Ectodermal cell (in vitro differentiated cells): ENCODE measurements at regions not wholly inside any gene's neighbourhood (a gene's known extent, or its start where the extent isn't known, plus 50 kb on each side); places are given as distances from the start of the nearest gene placed in this dataset.

Experiments
- H3K27ac ChIP-seq: 2 replicates; pipeline ENCODE4 v1.7.0; 2013; ENCODE audit warnings: mild to moderate bottlenecking, low read depth, low read length; ENCODE audit not compliant: insufficient read depth, poor library complexity, severe bottlenecking
- H3K27me3 ChIP-seq: 2 replicates; pipeline ENCODE4 v1.7.0; 2013; ENCODE audit warnings: mild to moderate bottlenecking, low read length; ENCODE audit not compliant: insufficient read depth, control insufficient read depth, poor library complexity, severe bottlenecking
- H3K36me3 ChIP-seq: one replicate; pipeline ENCODE4 v1.7.0; 2013; ENCODE audit warnings: low read length; ENCODE audit not compliant: control insufficient read depth, insufficient read depth
- H3K4me1 ChIP-seq: one replicate; pipeline ENCODE4 v1.7.0; 2013; ENCODE audit warnings: low read length; ENCODE audit not compliant: control insufficient read depth, insufficient read depth
- H3K4me3 ChIP-seq: 2 replicates; pipeline ENCODE4 v1.7.0; 2013; ENCODE audit warnings: low read depth, low read length, control low read depth; ENCODE audit not compliant: insufficient read depth
- H3K9me3 ChIP-seq: 2 replicates; pipeline ENCODE4 v1.7.0; 2013; ENCODE audit warnings: mild to moderate bottlenecking, low read length, moderate library complexity; ENCODE audit not compliant: control insufficient read depth
- WGBS, 2 experiments: methylation state at CpG; one replicate each; pipeline ENCODE4 v1.1.7; 2013; ENCODE audit warnings: missing lambda C conversion rate in 2 of 2; 5-methylcytosine and 5-hydroxymethylcytosine counted together

DNA sequence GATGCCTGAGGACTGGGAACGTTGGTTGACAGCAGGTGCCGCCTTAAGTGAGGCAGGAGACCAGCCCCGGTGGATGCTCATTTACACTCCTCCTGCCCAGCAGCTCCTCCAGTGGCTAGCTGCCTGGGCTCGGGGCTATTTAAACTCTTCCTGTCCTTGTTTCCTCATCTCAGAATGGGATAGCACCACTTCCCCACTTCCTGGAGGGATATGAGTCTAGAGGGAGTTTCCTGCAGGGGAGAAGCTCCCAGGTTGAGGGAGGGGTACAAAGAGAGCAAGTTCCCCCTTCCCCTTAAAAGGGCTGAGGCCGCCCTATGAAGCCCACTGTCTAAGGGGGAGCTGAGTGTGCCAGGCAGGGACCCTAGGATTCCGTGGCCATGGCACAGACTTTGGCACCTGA lies 311.2 kb downstream of the AACS start:
- 86% methylated on average over 6 of the region's 6 CpGs for WGBS, 2 experiments
- no peak overlapping the region for H3K4me3 ChIP-seq
- H3K27me3 ChIP-seq = no peaks in the 10 kb centered on the region

DNA sequence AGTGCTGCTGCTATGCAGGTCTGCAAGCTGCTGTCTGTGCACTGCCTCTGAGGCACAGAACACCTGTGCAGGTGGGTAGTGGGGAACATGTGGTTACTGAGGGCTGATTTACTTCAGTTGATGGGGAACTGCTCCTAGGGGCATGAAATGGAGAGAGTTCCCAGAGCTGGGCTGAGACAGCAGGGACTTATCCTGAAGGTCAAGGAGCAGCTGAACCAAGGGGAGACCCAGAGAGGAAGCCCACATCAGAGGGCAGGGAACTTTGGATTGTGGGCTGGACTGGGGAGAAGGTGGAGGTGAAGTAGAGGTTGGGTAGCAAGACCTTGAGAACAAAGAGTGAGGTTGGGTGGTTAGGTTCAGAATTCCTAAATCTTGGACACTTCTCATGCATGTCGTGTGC lies 311.9 kb downstream of the AACS start:
- no peaks in the 10 kb centered on the region for H3K9me3 ChIP-seq
- no peak overlapping the region for H3K4me3 ChIP-seq
- no peak overlapping the region for H3K27ac ChIP-seq
- WGBS, 2 experiments = 96 to 100% methylated on average over 1 of the region's 1 CpG
- H3K27me3 ChIP-seq = no peaks in the 10 kb centered on the region
- H3K4me1 ChIP-seq = no peaks in the 10 kb centered on the region
- H3K36me3 ChIP-seq = no peaks in the 10 kb centered on the region

More for the DNA sequence above, 311.2 kb downstream of the AACS start:
- no peaks in the 10 kb centered on the region for H3K36me3 ChIP-seq
- H3K27ac ChIP-seq = no peak overlapping the region
- no peaks in the 10 kb centered on the region for H3K4me1 ChIP-seq
- no peaks in the 10 kb centered on the region for H3K9me3 ChIP-seq

DNA sequence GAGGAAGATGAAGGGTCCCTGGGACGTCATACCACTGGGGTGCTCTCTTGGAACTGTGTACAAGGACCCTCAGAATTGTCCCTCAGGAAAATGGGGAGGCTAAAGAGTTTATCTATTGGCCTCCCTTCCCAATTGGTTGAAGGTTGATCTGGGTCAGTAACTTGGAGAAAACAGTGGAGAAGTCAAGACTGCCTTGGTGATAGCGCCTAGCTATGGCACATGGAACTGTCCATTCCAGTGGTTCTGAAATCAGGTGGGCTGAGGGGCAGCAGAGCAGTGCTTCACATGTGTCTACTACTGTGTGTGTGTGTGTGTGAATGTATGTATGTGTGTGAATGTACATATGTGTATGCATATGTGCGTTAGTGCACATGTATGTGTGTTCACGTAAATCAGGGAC lies 316.1 kb downstream of the AACS start:
- H3K36me3 ChIP-seq = no peaks in the 10 kb centered on the region
- peaks cover 4% of the 10 kb centered on the region for H3K4me1 ChIP-seq
- no peak overlapping the region for H3K27ac ChIP-seq
- no peaks in the 10 kb centered on the region for H3K27me3 ChIP-seq
- H3K4me3 ChIP-seq = no peak overlapping the region
- 91 to 92% methylated on average over 4 of the region's 4 CpGs for WGBS, 2 experiments
- H3K9me3 ChIP-seq = no peaks in the 10 kb centered on the region

DNA sequence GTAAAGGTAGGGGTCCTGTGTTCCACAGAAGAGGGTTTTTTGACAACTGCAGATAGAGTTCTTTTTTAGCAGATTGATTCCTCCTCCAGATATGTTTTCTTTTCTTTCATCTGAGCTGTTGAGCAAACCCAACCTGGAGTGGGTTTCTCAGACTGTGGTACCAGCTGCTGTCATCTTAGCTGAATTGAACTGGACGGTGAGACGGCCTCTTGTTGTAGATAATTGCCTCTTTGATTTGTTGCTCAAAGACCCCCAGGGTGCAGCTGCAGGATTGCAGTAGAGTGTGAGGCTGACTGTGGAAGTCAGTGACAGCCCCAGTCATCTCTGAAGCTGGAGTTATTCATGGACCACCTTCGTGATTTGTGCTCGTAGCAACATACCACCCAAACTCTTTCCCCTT lies 317.7 kb downstream of the AACS start:
- no peak overlapping the region for H3K4me3 ChIP-seq
- H3K9me3 ChIP-seq = no peaks in the 10 kb centered on the region
- no peak overlapping the region for H3K27ac ChIP-seq
- 30 to 47% methylated on average over 2 to 3 of the region's 4 CpGs for WGBS, 2 experiments
- H3K36me3 ChIP-seq = no peaks in the 10 kb centered on the region
- H3K4me1 ChIP-seq = peaks cover 4% of the 10 kb centered on the region
- no peaks in the 10 kb centered on the region for H3K27me3 ChIP-seq

DNA sequence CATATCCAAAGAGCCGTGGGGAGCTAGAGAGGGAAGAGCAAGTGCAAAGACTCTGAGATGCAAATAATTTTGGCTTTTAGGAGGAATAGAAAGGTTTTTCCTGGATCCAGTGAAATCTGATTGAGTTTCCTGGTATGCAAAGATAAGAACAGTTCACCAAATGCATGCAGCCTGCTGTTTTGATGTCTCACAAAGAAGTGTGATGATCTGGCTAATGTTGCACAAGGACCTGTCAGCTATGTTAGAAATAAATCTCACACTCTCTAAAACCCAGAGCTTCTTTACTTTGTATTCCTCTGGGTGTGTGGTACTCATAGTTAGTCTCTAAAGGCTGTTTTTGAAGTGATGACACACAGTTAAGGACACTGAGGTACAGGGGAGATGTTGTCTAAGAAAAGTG lies 321.4 kb downstream of the AACS start:
- H3K27me3 ChIP-seq = no peaks in the 10 kb centered on the region
- H3K4me3 ChIP-seq = no peak overlapping the region
- 85 to 89% methylated on average over 1 of the region's 1 CpG for WGBS, 2 experiments
- H3K27ac ChIP-seq = no peak overlapping the region
- no peaks in the 10 kb centered on the region for H3K9me3 ChIP-seq
- peaks cover 4% of the 10 kb centered on the region for H3K4me1 ChIP-seq
- no peaks in the 10 kb centered on the region for H3K36me3 ChIP-seq

DNA sequence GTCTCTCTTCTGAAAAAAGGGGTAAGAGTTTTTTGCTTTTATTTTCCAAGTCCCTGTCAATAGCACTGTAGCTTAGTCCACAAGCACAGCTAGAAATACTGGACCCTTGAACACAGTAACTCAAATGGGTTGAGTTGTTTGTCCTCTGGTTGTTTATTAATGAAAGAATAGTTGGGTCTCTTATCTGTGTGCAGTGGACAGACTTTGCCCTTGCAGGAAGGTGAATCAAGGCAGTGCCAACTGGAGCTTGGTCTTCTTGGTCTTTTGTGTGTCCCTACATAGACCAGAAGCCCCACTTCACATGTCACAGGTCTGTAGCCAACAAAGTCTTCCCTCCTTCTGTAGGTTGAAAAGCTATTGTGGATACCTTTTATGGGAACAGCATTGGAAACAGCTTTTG lies 322.0 kb downstream of the AACS start:
- H3K4me1 ChIP-seq = peaks cover 4% of the 10 kb centered on the region
- H3K4me3 ChIP-seq = no peak overlapping the region
- no peaks in the 10 kb centered on the region for H3K36me3 ChIP-seq
- no peaks in the 10 kb centered on the region for H3K27me3 ChIP-seq
- H3K9me3 ChIP-seq = no peaks in the 10 kb centered on the region
- no peak overlapping the region for H3K27ac ChIP-seq

DNA sequence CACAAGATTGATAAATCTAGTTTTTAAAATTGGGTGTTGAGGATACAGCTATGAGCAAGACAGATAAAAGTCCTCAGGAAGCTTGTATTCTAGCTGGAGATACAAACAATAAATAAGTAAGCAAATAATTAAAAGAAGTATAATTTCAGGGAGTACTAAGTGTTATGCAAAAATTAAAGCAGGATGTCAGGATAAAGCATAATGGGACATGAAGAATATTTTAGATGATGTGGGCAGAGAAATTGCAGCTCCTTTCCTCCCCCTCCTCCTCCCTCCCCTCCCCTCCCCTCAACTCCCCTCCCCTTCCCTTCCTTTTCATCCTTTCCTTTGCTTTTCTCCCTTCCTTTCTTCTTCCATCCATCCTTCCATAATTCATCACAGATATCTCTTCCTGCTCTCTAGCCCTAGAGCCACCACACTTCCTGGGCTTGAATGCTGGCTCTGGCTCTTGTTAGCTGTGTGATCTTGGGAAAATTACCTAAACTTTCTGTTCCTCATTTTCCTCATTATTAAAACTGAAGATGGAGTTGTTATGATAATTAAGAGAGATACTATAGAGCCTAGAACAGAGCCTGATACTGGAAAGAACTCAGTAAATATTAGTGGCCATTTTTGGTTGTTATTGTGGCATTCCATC lies 323.9 kb downstream of the AACS start:
- Histone ChIP-seq H3K27ac (no peak overlapping the region), H3K9me3 (no peaks in the 10 kb centered on the region), H3K4me1 (no peaks in the 10 kb centered on the region), H3K4me3 (no peak overlapping the region), H3K27me3 (no peaks in the 10 kb centered on the region), H3K36me3 (no peaks in the 10 kb centered on the region)

DNA sequence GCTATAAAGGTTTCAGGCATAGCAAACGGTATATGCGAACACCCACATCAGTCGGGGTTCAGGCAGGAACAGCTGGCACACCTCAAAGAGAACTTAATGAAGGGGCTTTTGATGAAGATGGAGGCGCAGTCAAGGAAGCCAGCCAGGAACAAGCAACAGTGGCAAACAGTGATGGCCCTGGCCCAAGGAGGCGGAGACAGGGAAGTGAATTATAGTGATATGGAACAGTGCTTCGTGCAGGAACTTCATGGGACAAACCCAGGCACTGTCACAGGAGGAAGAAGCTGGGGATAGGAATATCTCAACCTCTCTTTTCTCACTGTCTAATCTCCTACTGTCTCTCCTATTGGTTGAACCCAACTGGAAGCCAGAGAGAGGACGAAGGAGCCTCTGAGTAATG lies 328.3 kb downstream of the AACS start:
- Histone ChIP-seq H3K27me3 (no peaks in the 10 kb centered on the region), H3K4me1 (no peaks in the 10 kb centered on the region), H3K4me3 (no peak overlapping the region), H3K36me3 (no peaks in the 10 kb centered on the region), H3K27ac (no peak overlapping the region), H3K9me3 (no peaks in the 10 kb centered on the region)
- WGBS, 2 experiments = 66 to 69% methylated on average over 7 of the region's 7 CpGs

DNA sequence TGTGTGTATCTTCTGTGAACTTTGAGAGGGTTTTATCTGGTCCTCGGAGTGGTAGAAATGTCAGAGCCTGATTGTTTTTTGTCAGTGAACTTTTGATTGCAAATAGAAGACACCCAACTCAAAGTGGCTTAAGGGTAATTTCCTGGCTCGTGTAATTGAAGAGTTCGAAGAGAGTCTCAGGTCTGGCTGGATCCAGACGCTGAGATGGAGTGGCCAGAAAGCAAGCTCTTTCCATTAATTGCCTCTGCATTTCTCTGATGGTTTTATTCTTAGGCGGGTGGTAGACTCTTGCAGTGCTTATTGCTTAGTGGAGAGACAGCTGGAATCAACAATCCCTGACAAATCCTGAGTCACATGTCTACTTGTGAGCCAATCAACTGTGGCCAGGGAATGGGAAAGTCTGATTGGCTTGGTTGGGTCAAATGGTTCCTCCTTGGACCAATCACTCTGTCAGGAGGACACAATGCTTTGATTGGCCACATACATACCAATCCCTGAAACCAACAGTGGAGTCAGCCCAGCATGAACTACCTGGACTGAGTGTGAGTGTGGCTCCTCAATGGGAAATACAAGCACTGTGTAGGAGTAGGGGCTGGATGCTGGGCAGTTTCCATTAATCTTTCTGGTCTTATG lies 330.5 kb downstream of the AACS start:
- no peaks in the 10 kb centered on the region for H3K27me3 ChIP-seq
- whole genome bisulfite sequencing, 2 experiments = 94 to 96% methylated on average over 5 of the region's 5 CpGs
- no peaks in the 10 kb centered on the region for H3K4me1 ChIP-seq
- no peak overlapping the region for H3K27ac ChIP-seq
- H3K9me3 ChIP-seq = no peaks in the 10 kb centered on the region
- H3K36me3 ChIP-seq = no peaks in the 10 kb centered on the region
- H3K4me3 ChIP-seq = no peak overlapping the region

DNA sequence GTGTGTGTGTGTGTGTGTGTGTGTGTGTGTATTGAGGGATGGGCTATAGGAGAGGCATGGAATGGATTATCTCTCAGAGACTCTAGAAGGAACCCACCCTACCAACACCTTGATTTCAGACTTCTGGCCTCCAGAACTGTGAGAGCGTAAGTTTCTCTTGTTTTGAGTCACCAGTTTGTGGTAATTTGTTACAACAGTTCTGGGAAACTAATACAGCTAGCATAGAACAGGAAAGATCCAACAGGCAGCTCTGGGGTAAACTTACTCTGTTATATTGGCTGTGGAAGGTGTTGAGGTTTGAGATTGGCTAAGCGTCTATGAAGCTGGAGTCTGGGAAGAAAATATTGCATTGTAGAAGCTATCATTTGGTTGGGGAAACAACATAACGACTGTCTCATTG lies 334.3 kb downstream of the AACS start:
- Histone ChIP-seq H3K27me3 (no peaks in the 10 kb centered on the region), H3K9me3 (no peaks in the 10 kb centered on the region), H3K36me3 (no peaks in the 10 kb centered on the region), H3K4me3 (no peak overlapping the region), H3K4me1 (no peaks in the 10 kb centered on the region), H3K27ac (no peak overlapping the region)
- WGBS, 2 experiments = 89 to 95% methylated on average over 3 of the region's 3 CpGs
